ENCODE measurements at regions not wholly inside any gene's neighbourhood (a gene's known extent, or its start where the extent isn't known, plus 50 kb on each side); places are given as distances from the start of the nearest gene placed in this dataset.
"Not testable (repeated sequence)": the region's sequence is repeated elsewhere in the genome, so short reads cannot be mapped to it uniquely, and the experiment has no call there.

DNA sequence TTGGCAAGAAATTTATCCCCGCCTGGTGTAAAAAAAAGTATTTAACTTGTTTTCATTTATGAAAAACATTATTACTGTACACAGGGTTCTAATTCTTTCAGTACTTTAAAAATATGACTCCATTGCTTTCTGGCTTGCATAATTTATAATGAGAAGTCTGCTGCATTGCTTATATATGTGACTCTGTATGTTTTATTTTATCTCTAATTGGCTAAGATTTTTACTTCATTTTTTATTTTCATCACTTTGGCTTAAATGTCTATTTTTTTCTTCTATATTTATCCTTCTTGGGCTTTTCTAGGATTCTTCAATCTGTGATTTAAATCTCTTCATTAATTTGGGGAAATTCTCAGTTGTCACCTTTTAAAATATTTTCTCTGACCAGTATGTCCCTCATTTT, 636.6 kb upstream of the NR2F2 start:
- H3K4me3 ChIP-seq, result no peak overlapping the region
- H3K9me3 ChIP-seq (replicated peaks), result peaks cover 6% of the 10 kb centered on the region
- no peak for DNase-seq (ENCODE audit: low read depth in 1 of 2, low spot score in 2 of 2)
- no peak overlapping the region for H3K27ac ChIP-seq
- no peaks in the 10 kb centered on the region for H3K36me3 ChIP-seq
- no peaks in the 10 kb centered on the region for H3K27me3 ChIP-seq (replicated peaks)
- no peaks in the 10 kb centered on the region for H3K4me1 ChIP-seq (replicated peaks)

DNA sequence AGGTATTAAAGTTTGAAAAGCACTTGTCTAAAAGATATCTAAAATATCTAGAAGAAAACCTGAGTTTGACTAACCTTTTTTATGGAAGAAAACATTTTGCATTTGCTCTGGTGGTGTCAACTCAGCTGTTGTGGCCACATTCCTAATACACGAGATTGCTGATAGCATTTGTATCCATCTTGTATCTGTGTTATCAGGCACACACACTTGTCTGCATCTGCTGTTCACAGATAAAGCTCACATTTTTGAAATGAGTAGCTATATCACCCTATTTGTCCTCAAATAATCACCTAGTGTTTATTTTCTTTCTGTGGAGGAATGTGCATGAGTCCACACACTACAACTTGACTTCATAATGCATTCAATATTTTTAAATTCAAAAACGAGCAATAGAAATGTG, 632.3 kb upstream of the NR2F2 start:
- Histone ChIP-seq H3K4me1 (replicated peaks) (no peaks in the 10 kb centered on the region), H3K9me3 (replicated peaks) (peaks cover 14% of the 10 kb centered on the region), H3K36me3 (no peaks in the 10 kb centered on the region), H3K27me3 (replicated peaks) (no peaks in the 10 kb centered on the region), H3K27ac (no peak overlapping the region), H3K4me3 (no peak overlapping the region)
- no peak for DNase-seq (ENCODE audit: low read depth in 1 of 2, low spot score in 2 of 2)

DNA sequence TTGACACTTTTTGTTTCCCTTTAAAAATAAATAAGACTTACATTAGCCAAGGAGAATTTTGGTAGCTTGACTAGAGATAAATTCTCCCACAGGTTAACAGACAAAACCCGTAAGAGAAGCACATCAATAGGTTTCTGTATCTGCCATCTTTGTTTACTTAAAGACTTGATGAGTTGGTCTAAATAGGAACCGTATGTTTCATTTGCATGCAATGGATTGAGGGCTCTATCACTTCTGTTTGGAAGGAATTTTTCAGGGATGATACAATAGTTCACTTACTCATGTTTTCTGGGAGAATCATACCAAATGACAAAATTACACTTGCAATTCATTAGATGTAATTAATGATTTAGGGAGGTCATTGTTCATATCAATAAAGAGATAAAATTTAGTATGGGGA, 631.5 kb upstream of the NR2F2 start:
- Histone ChIP-seq H3K27ac (no peak overlapping the region), H3K9me3 (replicated peaks) (peaks cover 10% of the 10 kb centered on the region; the same call in 1 of the 2 replicates), H3K36me3 (no peaks in the 10 kb centered on the region), H3K4me3 (no peak overlapping the region), H3K27me3 (replicated peaks) (no peaks in the 10 kb centered on the region), H3K4me1 (replicated peaks) (no peaks in the 10 kb centered on the region)
- DNase-seq (ENCODE audit: low read depth in 1 of 2, low spot score in 2 of 2), result no peak

DNA sequence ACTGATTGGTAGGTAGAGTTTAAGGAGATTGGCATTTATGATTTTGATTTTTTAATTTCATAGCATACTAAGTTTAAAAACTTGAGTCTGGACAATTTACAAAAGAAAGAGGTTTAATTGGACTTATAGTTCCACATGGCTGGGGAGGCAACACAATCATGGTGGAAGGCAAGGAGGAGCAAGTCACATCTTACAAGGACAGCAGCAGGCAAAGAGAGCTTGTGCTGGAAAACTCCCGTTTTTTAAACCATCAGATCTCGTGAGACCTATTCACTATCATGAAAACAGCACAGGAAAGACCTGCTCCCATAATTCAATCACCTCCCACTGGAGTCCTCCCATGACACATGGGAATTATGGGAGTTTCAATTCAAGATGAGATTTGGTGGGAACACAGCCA, 630.9 kb upstream of the NR2F2 start:
- H3K27ac ChIP-seq, result no peak overlapping the region
- no peaks in the 10 kb centered on the region for H3K36me3 ChIP-seq
- peaks cover 10% of the 10 kb centered on the region; the same call in 1 of the 2 replicates for H3K9me3 ChIP-seq (replicated peaks)
- H3K4me3 ChIP-seq, result no peak overlapping the region
- no peak for DNase-seq (ENCODE audit: low read depth in 1 of 2, low spot score in 2 of 2)
- no peaks in the 10 kb centered on the region for H3K27me3 ChIP-seq (replicated peaks)
- H3K4me1 ChIP-seq (replicated peaks), result no peaks in the 10 kb centered on the region

DNA sequence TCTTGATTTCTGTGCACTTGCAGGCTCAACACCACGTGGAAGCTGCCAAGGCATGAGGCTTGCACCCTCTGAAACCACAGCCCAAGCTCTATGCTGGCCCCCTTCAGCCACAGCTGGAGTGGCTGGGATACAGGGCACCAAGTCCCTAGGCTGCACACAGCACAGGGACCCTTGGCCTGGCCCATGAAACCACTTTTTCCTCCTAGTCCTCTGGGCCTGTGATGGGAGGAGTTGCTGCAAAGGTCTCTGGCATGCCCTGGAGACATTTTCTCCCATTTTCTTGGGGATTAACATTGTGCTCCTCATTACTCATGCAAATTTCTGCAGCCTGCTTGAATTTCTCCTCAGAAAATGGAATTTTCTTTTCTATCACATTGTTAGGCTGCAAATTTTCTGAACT, 629.8 kb upstream of the NR2F2 start:
- H3K4me1 ChIP-seq (replicated peaks); H3K4me3 ChIP-seq; H3K27ac ChIP-seq; H3K27me3 ChIP-seq (replicated peaks); H3K36me3 ChIP-seq; DNase-seq (ENCODE audit: low read depth in 1 of 2, low spot score in 2 of 2): not testable (repeated sequence)
- H3K9me3 ChIP-seq (replicated peaks), result peaks cover 10% of the 10 kb centered on the region; the same call in 1 of the 2 replicates

DNA sequence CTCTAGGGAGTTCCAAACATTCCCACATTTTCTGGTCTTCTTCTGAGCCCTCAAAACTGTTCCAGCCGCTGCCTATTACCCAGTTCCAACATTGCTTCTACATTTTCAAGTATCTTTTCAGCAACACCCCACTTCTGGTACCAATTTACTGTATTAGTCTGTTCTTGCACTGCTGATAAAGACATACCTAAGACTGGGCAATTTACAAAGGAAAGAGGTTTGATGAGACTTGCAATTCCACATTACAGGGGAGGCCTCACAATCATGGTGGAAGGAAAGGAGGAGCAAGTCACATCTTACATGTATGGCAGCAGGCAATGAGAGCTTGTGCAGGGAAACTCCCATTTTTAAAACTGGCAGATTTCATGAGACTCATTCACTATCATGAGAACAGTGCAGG, 629.1 kb upstream of the NR2F2 start:
- H3K4me3 ChIP-seq, result no peak overlapping the region
- peaks cover 10% of the 10 kb centered on the region; the same call in 1 of the 2 replicates for H3K9me3 ChIP-seq (replicated peaks)
- DNase-seq (ENCODE audit: low read depth in 1 of 2, low spot score in 2 of 2), result no peak
- H3K36me3 ChIP-seq, result no peaks in the 10 kb centered on the region
- no peaks in the 10 kb centered on the region for H3K4me1 ChIP-seq (replicated peaks)
- H3K27me3 ChIP-seq (replicated peaks), result no peaks in the 10 kb centered on the region
- H3K27ac ChIP-seq, result no peak overlapping the region

DNA sequence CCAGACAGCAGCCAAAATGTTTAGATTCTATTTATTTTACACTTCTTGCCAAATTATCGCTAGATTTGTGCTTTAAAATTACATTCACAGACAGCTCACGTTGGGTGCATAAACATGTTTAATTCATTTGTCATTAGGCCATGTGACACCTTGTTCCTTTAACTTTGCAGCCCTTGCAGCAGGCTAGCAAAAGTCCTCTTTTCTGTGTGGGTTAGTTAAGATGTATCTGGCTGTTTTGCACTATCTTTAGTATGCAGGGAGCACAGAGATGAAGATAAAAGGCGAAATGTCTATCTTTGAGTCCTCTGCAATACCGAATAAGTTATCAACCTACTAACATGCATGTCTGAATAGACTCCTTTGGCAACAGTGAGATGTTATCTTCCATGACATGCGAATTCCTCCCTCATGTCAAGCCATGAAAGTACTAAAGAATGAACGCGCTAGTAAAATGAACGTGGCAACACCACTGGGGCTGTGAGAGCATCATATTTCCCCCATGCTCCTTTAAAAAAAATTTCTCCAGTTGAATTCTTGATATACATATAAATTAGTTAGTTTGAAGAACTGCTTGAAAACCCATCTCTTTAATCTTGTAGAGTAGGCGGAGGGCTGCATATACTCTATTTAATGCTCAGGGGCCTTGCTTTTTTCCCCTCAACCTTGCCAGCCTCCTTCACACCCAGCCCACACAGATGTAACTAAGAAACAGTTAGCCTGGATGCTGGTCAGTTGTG, 620.4 kb upstream of the NR2F2 start:
- no peak overlapping the region for H3K4me3 ChIP-seq
- H3K36me3 ChIP-seq, result no peaks in the 10 kb centered on the region
- no peaks in the 10 kb centered on the region for H3K4me1 ChIP-seq (replicated peaks)
- no peaks in the 10 kb centered on the region for H3K9me3 ChIP-seq (replicated peaks)
- no peak overlapping the region for H3K27ac ChIP-seq
- H3K27me3 ChIP-seq (replicated peaks), result no peaks in the 10 kb centered on the region
- DNase-seq (ENCODE audit: low read depth in 1 of 2, low spot score in 2 of 2), result no peak

DNA sequence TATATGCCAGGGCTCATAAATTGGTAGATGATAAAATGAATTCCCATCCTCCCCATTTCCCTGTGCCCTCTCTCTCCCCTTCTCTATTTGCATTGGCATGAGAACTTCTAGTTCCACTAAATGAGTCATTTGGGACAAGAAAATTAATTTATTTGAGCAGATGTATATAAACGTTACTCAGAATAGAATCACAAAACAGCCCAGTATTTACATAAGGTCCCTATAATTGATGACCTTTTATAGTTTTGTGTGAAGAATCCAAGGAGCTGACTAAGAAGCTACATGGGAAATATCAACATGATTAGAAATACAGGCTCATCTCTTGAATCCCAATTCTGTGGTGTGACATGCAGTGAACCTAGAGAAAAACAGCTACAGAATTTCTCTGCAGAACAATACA, 617.7 kb upstream of the NR2F2 start:
- Histone ChIP-seq H3K4me3 (no peak overlapping the region), H3K27ac (no peak overlapping the region), H3K9me3 (replicated peaks) (no peaks in the 10 kb centered on the region), H3K4me1 (replicated peaks) (no peaks in the 10 kb centered on the region), H3K36me3 (no peaks in the 10 kb centered on the region), H3K27me3 (replicated peaks) (no peaks in the 10 kb centered on the region)
- no peak for DNase-seq (ENCODE audit: low read depth in 1 of 2, low spot score in 2 of 2)

DNA sequence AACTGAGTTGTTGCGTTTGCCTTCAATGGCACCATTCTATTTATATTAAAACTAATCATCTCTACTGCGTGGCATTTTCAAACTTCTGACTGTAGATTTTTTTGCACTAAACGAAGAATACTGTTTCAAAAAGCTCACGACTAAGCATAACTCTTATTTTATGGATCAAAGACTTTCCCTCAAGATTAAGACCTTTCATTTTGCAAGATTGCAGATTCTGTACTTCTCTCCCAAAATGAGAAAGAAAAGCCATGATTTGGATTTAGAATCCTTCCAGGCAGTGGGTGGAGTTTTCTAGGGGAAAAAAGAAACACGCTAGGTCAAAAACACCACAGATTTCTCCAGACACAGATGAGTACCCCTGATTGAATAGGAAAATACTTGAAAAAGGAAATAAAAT, 617.2 kb upstream of the NR2F2 start:
- H3K27me3 ChIP-seq (replicated peaks), result no peaks in the 10 kb centered on the region
- H3K4me3 ChIP-seq, result no peak overlapping the region
- H3K27ac ChIP-seq, result no peak overlapping the region
- no peaks in the 10 kb centered on the region for H3K4me1 ChIP-seq (replicated peaks)
- DNase-seq (ENCODE audit: low read depth in 1 of 2, low spot score in 2 of 2), result no peak
- H3K36me3 ChIP-seq, result no peaks in the 10 kb centered on the region
- no peaks in the 10 kb centered on the region for H3K9me3 ChIP-seq (replicated peaks)

DNA sequence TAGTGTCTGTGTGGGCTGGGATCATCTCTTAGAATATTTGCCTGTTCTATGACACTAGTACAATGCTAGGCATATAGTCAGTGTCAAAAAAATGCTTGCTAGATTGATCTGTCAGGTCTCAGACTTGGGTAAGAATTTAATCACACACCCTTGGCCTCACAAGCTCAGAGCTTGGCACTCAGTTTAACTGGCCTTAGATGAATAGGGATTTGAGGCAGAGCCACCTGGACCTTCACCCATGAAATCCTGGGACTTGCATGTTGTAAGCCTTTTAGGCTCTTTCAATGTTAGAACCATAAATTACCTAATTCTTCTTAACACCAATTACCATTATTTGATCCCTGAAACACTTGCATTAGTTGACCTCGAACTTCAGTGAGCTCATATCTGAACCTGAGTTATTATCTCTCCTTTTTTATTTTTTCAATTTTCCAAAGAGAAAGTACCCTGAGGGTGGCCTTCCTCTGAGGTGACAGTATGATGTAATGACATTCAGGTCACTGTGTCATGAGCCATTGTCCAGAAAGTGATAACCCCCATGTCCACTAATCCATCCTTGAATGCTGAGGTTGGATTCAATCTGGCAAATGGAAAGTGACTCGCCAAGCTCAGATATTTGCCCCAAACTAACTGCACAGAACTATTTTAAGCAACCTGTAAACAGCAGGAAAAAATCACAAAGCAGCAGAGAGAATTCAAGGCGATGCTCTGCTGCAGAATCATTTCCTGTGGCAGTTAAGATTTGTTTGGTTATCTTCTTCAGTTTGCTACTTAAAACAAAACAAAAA, 615.2 kb upstream of the NR2F2 start:
- H3K4me1 ChIP-seq (replicated peaks), result no peaks in the 10 kb centered on the region
- no peaks in the 10 kb centered on the region for H3K36me3 ChIP-seq
- no peak for DNase-seq (ENCODE audit: low read depth in 1 of 2, low spot score in 2 of 2)
- no peak overlapping the region for H3K27ac ChIP-seq
- no peaks in the 10 kb centered on the region for H3K9me3 ChIP-seq (replicated peaks)
- H3K27me3 ChIP-seq (replicated peaks), result no peaks in the 10 kb centered on the region
- H3K4me3 ChIP-seq, result no peak overlapping the region

DNA sequence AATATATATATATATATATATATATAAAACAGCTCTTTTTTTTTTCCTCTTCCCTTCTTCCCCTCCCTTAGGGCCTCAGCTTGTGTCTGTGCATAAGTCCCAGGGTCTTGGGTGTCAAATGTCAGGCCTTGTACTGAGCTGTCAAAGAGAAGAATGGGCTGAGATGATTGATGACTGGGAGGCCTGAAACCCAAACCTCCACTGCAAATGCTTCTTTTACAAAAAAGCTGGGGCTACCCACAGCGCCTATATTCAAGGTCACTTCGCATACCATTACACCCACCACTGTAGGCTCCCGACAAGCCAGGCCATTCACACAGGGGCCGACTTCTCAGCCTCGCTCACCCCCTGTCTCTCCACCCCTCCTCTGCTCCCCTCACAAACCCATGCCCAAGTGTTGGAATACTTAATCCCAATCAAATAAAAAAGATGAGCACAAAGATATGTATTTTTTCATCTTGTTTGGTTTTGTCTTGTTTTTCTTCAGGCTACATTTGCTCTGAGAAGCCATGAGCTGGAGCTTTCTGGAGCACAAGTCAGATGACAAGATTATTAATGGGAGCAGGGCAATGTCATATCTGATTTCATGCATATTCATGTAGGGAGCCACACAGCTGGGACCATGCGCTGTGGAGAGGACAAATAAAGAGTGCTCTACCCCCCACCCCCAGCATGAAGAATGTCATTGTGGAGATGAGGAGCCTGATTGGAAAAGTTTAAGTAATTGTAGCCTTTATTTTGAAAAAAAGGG, 614.4 kb upstream of the NR2F2 start:
- H3K27ac ChIP-seq, result no peak overlapping the region
- H3K27me3 ChIP-seq (replicated peaks), result no peaks in the 10 kb centered on the region
- no peak overlapping the region for H3K4me3 ChIP-seq
- DNase-seq (ENCODE audit: low read depth in 1 of 2, low spot score in 2 of 2), result no peak
- no peaks in the 10 kb centered on the region for H3K4me1 ChIP-seq (replicated peaks)
- H3K36me3 ChIP-seq, result no peaks in the 10 kb centered on the region
- H3K9me3 ChIP-seq (replicated peaks), result no peaks in the 10 kb centered on the region

DNA sequence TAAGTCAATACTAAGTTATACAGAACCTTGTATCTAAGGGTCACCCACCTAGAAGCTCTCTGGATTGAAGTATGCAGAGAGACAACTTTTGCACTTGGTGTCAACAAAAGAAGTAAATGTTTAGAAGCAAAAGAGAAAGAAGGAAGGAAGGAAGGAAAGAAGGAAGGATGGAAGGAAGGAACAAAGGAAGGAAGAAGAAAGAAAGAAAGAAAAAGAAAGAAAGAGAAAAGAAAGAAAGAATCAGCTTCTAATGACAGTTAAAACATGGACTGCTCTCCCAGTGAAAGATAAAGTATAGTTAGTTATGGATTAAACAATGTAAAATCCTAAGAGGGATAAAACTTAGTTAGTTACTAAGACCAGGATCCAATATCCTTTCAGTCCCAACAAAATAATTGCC, 613.8 kb upstream of the NR2F2 start:
- Histone ChIP-seq H3K27ac (no peak overlapping the region), H3K4me3 (no peak overlapping the region)

DNA sequence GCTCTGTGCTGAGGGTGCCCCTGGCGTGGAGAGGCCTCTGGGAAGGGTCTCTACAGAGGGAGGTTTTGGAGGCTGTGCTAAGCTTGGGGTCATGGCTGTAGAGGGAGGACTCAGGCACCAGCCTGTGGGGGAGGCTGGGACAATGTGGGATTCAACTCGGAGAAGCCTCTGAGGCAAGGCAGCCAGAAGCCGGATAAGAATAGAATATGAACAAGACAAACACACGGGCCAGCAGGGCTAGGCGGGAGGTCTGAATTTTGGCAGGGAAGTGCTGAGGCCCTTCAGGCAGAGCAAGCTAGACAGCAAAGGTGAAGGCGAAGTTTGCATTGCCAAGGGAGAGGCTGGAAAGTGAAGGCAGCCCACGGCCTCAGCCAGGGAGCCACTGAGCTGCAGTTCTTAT, 612.1 kb upstream of the NR2F2 start:
- Histone ChIP-seq H3K4me3 (no peak overlapping the region), H3K36me3 (no peaks in the 10 kb centered on the region), H3K27me3 (replicated peaks) (no peaks in the 10 kb centered on the region), H3K9me3 (replicated peaks) (no peaks in the 10 kb centered on the region), H3K4me1 (replicated peaks) (no peaks in the 10 kb centered on the region), H3K27ac (no peak overlapping the region)
- DNase-seq (ENCODE audit: low read depth in 1 of 2, low spot score in 2 of 2), result no peak

More for the DNA sequence above, 613.8 kb upstream of the NR2F2 start:
- no peak for DNase-seq (ENCODE audit: low read depth in 1 of 2, low spot score in 2 of 2)
- Histone ChIP-seq H3K4me1 (replicated peaks) (no peaks in the 10 kb centered on the region), H3K9me3 (replicated peaks) (no peaks in the 10 kb centered on the region), H3K36me3 (no peaks in the 10 kb centered on the region), H3K27me3 (replicated peaks) (no peaks in the 10 kb centered on the region)
